HG03521 (cell line): ENCODE measurements at regions not wholly inside any gene's neighbourhood (a gene's known extent, or its start where the extent isn't known, plus 50 kb on each side); places are given as distances from the start of the nearest gene placed in this dataset.
"Not testable (repeated sequence)": the region's sequence is repeated elsewhere in the genome, so short reads cannot be mapped to it uniquely, and the experiment has no call there.

Experiments
- ATAC-seq: cut with Tn5 transposase; IDR thresholded peaks from one replicate; pipeline ENCODE4 v1.9.1; 2021; ENCODE audit warnings: mild to moderate bottlenecking, moderate library complexity; ENCODE audit not compliant: unreplicated experiment

DNA sequence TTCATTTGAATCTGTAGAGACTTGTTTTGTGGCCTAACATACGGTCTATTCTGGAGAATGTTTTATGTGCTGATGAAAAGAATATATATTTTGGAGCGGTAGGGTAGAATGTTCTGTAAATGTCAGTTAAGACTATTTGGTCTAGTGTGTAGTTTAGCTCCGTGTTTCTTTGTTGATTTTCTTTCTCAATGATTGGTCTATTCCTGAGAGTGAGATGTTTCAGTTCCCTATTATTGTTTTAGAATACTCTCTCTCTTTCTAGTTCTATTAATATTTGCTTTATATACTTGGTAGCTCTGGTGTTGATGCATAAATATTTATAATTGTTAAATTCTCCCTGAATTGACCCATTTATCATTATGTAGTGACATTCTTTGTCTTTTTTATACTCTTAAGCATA, 236.5 kb downstream of the GLUD2 start:
- ATAC-seq, result no peak

DNA sequence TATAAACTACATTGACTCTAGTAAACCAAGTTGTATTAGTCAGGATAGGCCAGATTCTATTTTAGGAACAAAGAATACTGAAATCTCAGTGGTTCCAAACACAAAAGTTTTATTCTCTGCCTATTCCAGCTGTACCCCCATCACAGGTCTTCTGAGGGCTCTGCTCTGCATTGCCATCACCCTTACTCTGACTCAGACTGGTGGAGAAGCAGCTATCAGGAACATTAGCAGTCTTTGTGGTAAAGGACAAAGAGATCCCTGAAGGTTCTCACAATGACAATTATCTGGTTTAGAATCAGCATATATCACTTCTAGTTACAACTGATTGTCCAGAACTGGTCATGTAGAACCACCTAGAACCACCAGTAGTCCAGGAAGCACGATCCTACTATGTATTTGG, 251.1 kb downstream of the GLUD2 start:
- ATAC-seq, result no peak

- no peak for ATAC-seq
These were observed 253.9 kb downstream of the GLUD2 start for GRCh38 chrX:121301356-121301755.

- ATAC-seq, result no peak
These were observed 254.4 kb downstream of the GLUD2 start for GRCh38 chrX:121301822-121302221.

GRCh38 chrX:121307449-121307848, 260.0 kb downstream of the GLUD2 start:
- ATAC-seq, result peak; percentile 83

GRCh38 chrX:121308276-121308805, 260.9 kb downstream of the GLUD2 start:
- ATAC-seq, result peak; percentile 65

DNA sequence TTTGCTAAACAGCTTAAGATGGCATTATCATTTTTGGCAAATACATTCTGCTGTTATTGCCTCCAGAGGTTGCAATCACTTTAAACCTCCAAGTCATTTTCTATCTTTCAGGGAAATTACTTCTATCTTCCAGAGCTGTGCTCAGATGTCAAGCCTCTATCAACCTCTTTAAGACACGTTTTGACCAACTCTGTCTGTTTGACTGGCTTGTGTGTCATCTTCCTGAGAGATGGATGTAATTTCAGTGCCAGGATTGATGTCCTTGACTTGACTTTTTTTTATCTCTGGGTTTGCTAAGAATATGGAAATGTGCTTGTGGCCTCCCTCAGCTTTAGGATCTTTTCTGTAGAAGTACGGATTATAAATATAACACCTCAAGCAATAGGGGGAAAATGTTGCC, 263.4 kb downstream of the GLUD2 start:
- no peak for ATAC-seq

GRCh38 chrX:121320441-121320840, 273.0 kb downstream of the GLUD2 start:
- no peak for ATAC-seq

DNA sequence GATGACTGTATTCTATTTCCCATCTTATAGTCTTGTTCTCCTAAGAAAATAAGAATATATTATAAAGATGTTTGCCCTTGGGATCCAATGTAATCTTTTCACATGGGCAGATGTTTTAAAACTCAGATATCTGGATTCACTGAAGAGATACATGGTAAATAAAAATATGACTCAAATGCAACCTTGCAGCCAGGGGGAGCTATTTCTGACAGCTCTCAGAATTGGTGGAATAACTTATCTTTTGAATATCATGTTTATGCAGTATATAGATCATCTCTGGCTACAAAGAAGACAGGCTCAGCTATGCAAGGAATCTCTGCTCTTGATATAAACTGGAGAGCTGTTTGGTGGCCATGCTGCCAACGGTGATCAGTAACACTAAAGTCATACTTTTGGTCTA, 274.7 kb downstream of the GLUD2 start:
- no peak for ATAC-seq

DNA sequence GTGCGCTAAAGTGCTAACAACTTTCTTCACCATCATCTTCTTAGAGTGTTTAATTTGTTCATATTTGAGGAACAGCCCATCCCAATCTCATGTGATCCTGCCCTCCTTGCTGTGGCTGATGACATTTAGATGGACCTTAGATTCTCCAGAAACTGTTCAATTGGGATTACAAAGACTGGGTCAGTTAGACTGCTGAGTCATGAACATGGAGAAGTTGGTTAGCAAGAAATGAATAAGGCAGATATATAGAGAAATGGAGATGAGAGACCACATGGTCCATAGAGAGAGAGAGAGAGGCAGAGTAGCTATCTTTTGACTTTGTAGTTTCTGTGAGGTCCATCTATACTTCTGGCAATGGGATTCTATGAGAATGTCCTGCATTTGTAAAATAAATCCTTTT, 275.9 kb downstream of the GLUD2 start:
- ATAC-seq, result no peak

GRCh38 chrX:121333942-121334341, 286.5 kb downstream of the GLUD2 start:
- ATAC-seq, result no peak

DNA sequence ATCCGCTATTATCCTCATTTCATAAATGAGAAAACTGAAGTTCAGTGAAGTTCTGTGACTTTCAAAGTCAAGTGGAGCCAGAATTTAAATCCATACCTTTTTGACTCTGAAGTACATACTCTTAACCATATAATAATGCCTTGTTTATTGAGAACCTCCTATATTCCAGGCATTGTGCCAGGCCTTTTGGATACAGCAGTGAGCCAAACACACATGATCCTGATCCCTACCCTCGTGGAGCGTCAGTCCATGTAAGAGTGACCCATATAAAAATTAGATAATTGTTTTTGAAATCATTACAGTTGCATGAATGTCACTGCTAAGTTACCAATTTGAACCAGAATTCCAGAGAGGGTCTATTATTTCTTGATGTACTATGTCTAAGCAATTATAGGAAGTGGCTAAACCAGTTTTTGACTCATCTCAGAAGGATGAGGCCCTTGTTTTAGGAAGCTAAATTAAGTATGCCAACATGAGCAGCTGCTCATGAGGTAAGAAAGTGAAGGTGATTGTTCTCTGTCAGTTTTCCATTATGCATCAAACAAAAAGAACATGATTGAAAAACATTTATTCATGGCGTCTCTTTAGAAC, 289.5 kb downstream of the GLUD2 start:
- ATAC-seq, result no peak

GRCh38 chrX:121337816-121338215, 290.4 kb downstream of the GLUD2 start:
- no peak for ATAC-seq

GRCh38 chrX:121349263-121349662, 301.9 kb downstream of the GLUD2 start:
- no peak for ATAC-seq

GRCh38 chrX:121356139-121356849, 308.9 kb downstream of the GLUD2 start:
- no peak for ATAC-seq

GRCh38 chrX:121356850-121357171, 309.4 kb downstream of the GLUD2 start:
- no peak for ATAC-seq

- no peak for ATAC-seq
These were observed 312.9 kb downstream of the GLUD2 start for GRCh38 chrX:121360280-121360679.

DNA sequence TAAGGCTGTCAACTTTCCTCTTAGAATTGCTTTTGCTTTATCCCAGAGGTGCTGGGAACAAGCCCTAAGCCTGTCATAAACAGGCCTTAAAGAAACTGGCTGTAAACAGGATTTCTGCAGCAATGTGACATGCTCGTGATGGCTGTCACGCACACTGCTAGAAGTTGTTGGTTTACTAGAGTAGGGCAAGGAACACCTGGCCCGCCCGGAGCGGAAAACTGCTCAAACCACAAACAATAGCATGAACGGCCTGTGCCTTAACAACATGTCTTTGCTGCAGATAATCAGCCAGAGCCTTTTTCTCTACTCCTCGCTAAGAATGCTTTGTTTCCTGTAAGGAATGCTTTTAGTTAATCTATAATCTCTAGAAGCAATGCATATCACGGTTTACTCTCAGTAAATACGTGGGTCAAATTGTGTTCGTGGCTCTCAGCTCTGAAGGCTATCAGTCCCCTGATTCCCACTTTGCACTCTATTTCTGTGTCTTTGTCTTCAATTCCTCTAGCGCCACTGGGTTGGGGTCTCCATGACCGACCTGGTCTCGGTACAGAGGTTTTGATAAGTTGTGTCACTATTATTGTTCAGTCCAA, 318.3 kb downstream of the GLUD2 start:
- ATAC-seq, result no peak

DNA sequence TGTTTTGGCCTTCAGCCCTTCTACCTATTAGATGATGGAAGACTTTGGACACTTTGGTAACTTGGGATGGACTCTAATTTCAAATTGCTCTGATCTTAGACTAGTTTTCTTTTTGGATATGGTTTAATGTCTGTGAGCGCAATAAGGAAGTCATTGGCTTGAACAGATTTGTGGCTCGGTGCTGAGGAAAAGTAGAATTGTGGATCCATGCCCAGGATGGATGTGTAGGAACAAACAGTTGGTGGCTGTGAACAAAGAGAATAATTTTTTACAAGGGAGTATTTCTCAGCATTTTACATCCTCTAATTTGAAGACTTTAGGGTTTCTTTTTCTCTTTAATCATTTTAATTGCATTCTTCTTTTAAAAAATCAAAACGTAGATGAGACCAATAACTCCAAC, 327.1 kb downstream of the GLUD2 start:
- no peak for ATAC-seq

- not testable (repeated sequence) for ATAC-seq
These were observed 334.5 kb downstream of the GLUD2 start for GRCh38 chrX:121381915-121382314.

DNA sequence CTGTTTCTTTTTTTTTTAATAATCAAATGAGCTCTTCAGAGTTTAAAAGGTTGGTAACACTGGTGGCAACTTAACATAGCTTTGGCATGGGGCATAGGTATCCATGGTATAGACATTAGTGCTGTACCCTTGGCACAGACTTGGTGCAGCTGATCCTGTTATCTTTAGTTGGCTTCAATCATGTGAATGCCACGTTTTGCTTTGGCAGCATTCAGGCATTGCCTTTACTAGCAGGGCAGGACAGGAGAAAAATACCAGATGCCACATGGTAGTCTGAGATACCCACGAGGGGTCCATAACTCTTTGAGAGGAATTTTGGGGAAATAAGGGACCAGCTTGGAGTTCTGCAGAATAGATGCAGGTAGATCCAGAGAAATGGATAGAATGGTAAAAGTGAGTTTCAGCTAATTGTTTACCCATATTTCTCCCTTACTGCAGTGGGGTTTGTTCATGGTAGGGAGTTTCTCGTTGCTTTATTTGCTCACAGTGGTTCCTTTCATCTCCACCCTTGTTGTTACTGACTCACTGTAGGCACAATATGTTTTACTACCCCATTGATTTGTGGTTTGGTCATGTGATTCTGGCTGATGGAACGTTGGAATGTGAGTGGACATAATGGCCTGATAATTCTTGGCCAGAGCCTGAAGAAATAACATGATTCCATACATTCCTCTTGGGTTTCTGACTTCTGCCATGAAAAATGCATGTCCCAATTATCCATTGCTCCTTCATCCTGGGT, 342.7 kb downstream of the GLUD2 start:
- ATAC-seq, result no peak

DNA sequence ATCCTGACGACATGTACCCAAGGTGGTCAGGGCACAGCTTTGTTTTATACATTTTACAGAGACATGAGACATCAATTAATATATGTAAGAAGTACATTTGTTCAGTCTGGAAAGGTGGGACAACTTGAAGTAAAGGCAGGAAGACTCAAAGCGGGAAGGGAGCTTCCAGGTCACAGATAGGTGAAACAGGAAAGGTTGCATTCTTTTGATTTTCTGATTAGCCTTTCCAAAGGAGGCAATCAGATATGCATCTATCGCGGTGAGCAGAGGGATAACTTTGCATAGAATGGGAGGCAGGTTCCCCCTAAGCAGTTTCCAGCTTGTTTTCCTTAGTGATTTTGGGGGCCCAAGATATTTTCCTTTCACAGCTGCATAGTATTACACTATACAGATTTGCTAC, 358.4 kb downstream of the GLUD2 start:
- ATAC-seq, result no peak
